HCT116 (cell line): ENCODE measurements at regions not wholly inside any gene's neighbourhood (a gene's known extent, or its start where the extent isn't known, plus 50 kb on each side); places are given as distances from the start of the nearest gene placed in this dataset.

Experiments
- ATAC-seq: fragments of 200-7000 bp; cut with Tn5 transposase; 2 replicates; pipeline ENCODE4 v1.9.1; 2020; ENCODE audit warnings: mild to moderate bottlenecking, moderate library complexity
- BruUV-seq: library from RNA; stranded (reverse); fragments of 400-500 nt; replicated peaks from 2 replicates; lab custom pipeline; 2021; lab: Mats Ljungman, UMichigan
- CTCF ChIA-PET: fragments of 300-600 bp; sonication (Branson Sonifier 250); formaldehyde crosslinking; loops from one replicate; lab custom pipeline; 2021; ENCODE audit warnings: antibody characterized with exemption; lab: Charles Lee
- POLR2A ChIA-PET: fragments of 300-600, 350-600 bp; sonication (Branson Sonifier 250); formaldehyde crosslinking; loops from one replicate; lab custom pipeline; 2021; ENCODE audit warnings: antibody characterized with exemption; lab: Charles Lee
- RAD21 ChIA-PET, 2 experiments: fragments of 300-600 bp; sonication (Branson Sonifier 250); formaldehyde crosslinking; loops; one replicate each; lab custom pipeline; 2023; ENCODE audit warnings: low total read pairs in 2 of 2; ENCODE audit not compliant: uncharacterized antibody in 2 of 2, unreplicated experiment in 2 of 2, low non-redundant PET in 1 of 2; lab: Charles Lee
- DNase-seq: peaks from one replicate; pipeline ENCODE4 v3.0.0-alpha.2; 2010; ENCODE audit warnings: low read depth, low spot score
- H2AFZ ChIP-seq: fragments of 200-600 bp; shearing (Covaris generic), sonication (generic); 2 replicates; pipeline ENCODE4 v1.6.1; 2017; ENCODE audit warnings: low read depth, mixed run types, mixed read lengths, antibody characterized with exemption, low read length; ENCODE audit not compliant: poor library complexity, severe bottlenecking
- H3K27ac ChIP-seq: 2 replicates; pipeline ENCODE4 v1.5.1; 2012; ENCODE audit warnings: low read depth, low read length
- H3K27me3 ChIP-seq: fragments of 200-600 bp; sonication (generic); 2 replicates; pipeline ENCODE4 v1.6.1; 2016; ENCODE audit warnings: mixed run types, low read length, mixed read lengths; ENCODE audit not compliant: insufficient read depth
- H3K36me3 ChIP-seq, 2 experiments: fragments of 200-500 bp in 1 of 2; fragments of 200-600 bp in 1 of 2; sonication (Bioruptor generic) in 1 of 2; sonication (generic) in 1 of 2; 2 replicates each; pipeline versions ENCODE4 v1.5.1 to v1.6.1; 2014 to 2016; ENCODE audit warnings: low read length in 2 of 2, inconsistent platforms in 1 of 2, mixed read lengths in 1 of 2, mixed run types in 1 of 2; ENCODE audit not compliant: insufficient read depth in 2 of 2, control insufficient read depth in 1 of 2
- H3K4me1 ChIP-seq, 2 experiments: fragments of 200-600 bp in 1 of 2; sonication (generic) in 1 of 2; 2 replicates each; pipeline versions ENCODE4 v1.5.1 to v1.6.1; 2012 to 2017; ENCODE audit warnings: low read length in 2 of 2, inconsistent platforms in 1 of 2, mild to moderate bottlenecking in 1 of 2, mixed read lengths in 1 of 2, mixed run types in 1 of 2, moderate library complexity in 1 of 2; ENCODE audit not compliant: insufficient read depth in 2 of 2, control insufficient read depth in 1 of 2
- H3K4me2 ChIP-seq: fragments of 200-600 bp; sonication (generic); 2 replicates; pipeline ENCODE4 v1.6.1; 2017; ENCODE audit warnings: mixed run types, low read length, mixed read lengths
- H3K4me3 ChIP-seq, 2 experiments: fragments of 200-600 bp in 1 of 2; sonication (generic) in 1 of 2; replicated peaks in 1 of 2; 2 replicates each; pipeline ENCODE4 v1.5.1; 2011 to 2016; ENCODE audit warnings: low read length in 2 of 2, control low read depth in 1 of 2, low read depth in 1 of 2, mild to moderate bottlenecking in 1 of 2, mixed read lengths in 1 of 2, mixed run types in 1 of 2
- H3K79me2 ChIP-seq: fragments of 200-600 bp; sonication (generic); 2 replicates; pipeline ENCODE4 v1.6.1; 2017; ENCODE audit warnings: mild to moderate bottlenecking, mixed run types, low read length, moderate library complexity, mixed read lengths; ENCODE audit not compliant: insufficient read depth
- H3K9ac ChIP-seq: fragments of 200-600 bp; sonication (generic); 2 replicates; pipeline ENCODE4 v1.6.1; 2016; ENCODE audit warnings: low read length, mixed read lengths
- H3K9me2 ChIP-seq: fragments of 200-600 bp; sonication (generic), shearing (Covaris generic); 2 replicates; pipeline ENCODE4 v1.6.1; 2017; ENCODE audit warnings: mixed run types, mild to moderate bottlenecking, moderate library complexity; ENCODE audit not compliant: insufficient read depth
- H3K9me3 ChIP-seq, 2 experiments: fragments of 200-500 bp in 1 of 2; fragments of 200-600 bp in 1 of 2; sonication (Bioruptor generic) in 1 of 2; sonication (generic) in 1 of 2; 2 replicates each; pipeline ENCODE4 v1.6.1; 2014 to 2017; ENCODE audit warnings: low read length in 2 of 2, mixed read lengths in 2 of 2, inconsistent platforms in 1 of 2, low read depth in 1 of 2, mild to moderate bottlenecking in 1 of 2, mixed run types in 1 of 2, moderate library complexity in 1 of 2; ENCODE audit not compliant: control insufficient read depth in 1 of 2, insufficient read depth in 1 of 2
- H4K20me1 ChIP-seq: fragments of 200-600 bp; sonication (generic), shearing (Covaris generic); 2 replicates; pipeline ENCODE4 v1.6.1; 2017; ENCODE audit warnings: mixed run types, mild to moderate bottlenecking, moderate library complexity; ENCODE audit not compliant: insufficient read depth
- ATF3 ChIP-seq: IDR thresholded peaks from 2 replicates; pipeline ENCODE4 v1.6.1; 2012
- EGR1 ChIP-seq: IDR thresholded peaks from 2 replicates; pipeline ENCODE4 v1.6.1; 2012; ENCODE audit warnings: low read depth
- FOSL1 ChIP-seq: IDR thresholded peaks from 2 replicates; pipeline ENCODE4 v1.6.1; 2012; ENCODE audit warnings: low read depth
- POLR2AphosphoS5 ChIP-seq: IDR thresholded peaks from 2 replicates; pipeline ENCODE4 v1.6.1; 2011; ENCODE audit warnings: mild to moderate bottlenecking, low read depth, low read length, moderate library complexity
- SP1 ChIP-seq: IDR thresholded peaks from 2 replicates; pipeline ENCODE4 v1.6.1; 2012; ENCODE audit warnings: low read depth
- SRF ChIP-seq: IDR thresholded peaks from 2 replicates; pipeline ENCODE4 v1.6.1; 2012; ENCODE audit warnings: low read depth
- ZBTB33 ChIP-seq: IDR thresholded peaks from 2 replicates; pipeline ENCODE4 v1.6.1; 2011; ENCODE audit warnings: mild to moderate bottlenecking, low read length, moderate library complexity; ENCODE audit not compliant: insufficient replicate concordance; ENCODE audit errors: extremely low read depth
- intact Hi-C: fragments of 100-400 bp; cut with micrococcal nuclease; formaldehyde crosslinking; loops from 2 replicates; pipeline ENCODE4 v1.10.0; 2022
- TF ChIP-seq, protein P1 (sequence below), 3 experiments: fragments of 200-600 bp in 1 of 3; sonication (generic) in 1 of 3; IDR thresholded peaks in 2 of 3; conservative IDR thresholded peaks in 1 of 3; 2 replicates each; pipeline ENCODE4 v1.5.1; 2012 to 2017; ENCODE audit warnings: low read depth in 2 of 3, low read length in 2 of 3, antibody characterized with exemption in 1 of 3, borderline replicate concordance in 1 of 3, control low read depth in 1 of 3, mild to moderate bottlenecking in 1 of 3, mixed read lengths in 1 of 3, mixed run types in 1 of 3, moderate library complexity in 1 of 3; ENCODE audit not compliant: insufficient read depth in 1 of 3

- BruUV-seq: no TSS peak
- H3K9ac ChIP-seq: no peak overlapping the region
- RAD21 ChIA-PET: no interaction called here
- DNase-seq (no peak), ATAC-seq (no peak)
- no peaks in the 10 kb centered on the region for H4K20me1 ChIP-seq
- POLR2A ChIA-PET: no interaction called here
- H2AFZ ChIP-seq: no peak overlapping the region
- CTCF ChIA-PET: no interaction called here
- no peaks in the 10 kb centered on the region for H3K9me2 ChIP-seq
- TF ChIP-seq ZBTB33 (no peak), SRF (no peak), SP1 (no peak), EGR1 (no peak), ATF3 (no peak), POLR2AphosphoS5 (no peak), FOSL1 (no peak)
- TF ChIP-seq, protein P1, sequence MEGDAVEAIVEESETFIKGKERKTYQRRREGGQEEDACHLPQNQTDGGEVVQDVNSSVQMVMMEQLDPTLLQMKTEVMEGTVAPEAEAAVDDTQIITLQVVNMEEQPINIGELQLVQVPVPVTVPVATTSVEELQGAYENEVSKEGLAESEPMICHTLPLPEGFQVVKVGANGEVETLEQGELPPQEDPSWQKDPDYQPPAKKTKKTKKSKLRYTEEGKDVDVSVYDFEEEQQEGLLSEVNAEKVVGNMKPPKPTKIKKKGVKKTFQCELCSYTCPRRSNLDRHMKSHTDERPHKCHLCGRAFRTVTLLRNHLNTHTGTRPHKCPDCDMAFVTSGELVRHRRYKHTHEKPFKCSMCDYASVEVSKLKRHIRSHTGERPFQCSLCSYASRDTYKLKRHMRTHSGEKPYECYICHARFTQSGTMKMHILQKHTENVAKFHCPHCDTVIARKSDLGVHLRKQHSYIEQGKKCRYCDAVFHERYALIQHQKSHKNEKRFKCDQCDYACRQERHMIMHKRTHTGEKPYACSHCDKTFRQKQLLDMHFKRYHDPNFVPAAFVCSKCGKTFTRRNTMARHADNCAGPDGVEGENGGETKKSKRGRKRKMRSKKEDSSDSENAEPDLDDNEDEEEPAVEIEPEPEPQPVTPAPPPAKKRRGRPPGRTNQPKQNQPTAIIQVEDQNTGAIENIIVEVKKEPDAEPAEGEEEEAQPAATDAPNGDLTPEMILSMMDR (IDR thresholded peaks at IDR 0.05 in 2 of 3, conservative IDR thresholded peaks at IDR 0.05 in 1 of 3; ENCODE audit: borderline replicate concordance in 1 of 3, insufficient read depth in 1 of 3, low read depth in 2 of 3, low read length in 2 of 3): no peak
- H3K9me3 ChIP-seq: peaks cover 0 to 24% of the 10 kb centered on the region in 2 experiments; a peak in 2 of 4 replicates
- no peaks in the 10 kb centered on the region for H3K4me1 ChIP-seq
- H3K4me3 ChIP-seq: no peak overlapping the region
- no peaks in the 10 kb centered on the region for H3K27me3 ChIP-seq
- intact Hi-C loops: no loop called here
- H3K27ac ChIP-seq: no peak overlapping the region
- H3K79me2 ChIP-seq: no peaks in the 10 kb centered on the region
- H3K36me3 ChIP-seq: no peaks in the 10 kb centered on the region
- H3K4me2 ChIP-seq: no peak overlapping the region
Observed at GRCh38 chr14:27372771-27373170, 774.9 kb upstream of the NOVA1 start.
